HEK293 (cell line): ENCODE measurements at regions not wholly inside any gene's neighbourhood (a gene's known extent, or its start where the extent isn't known, plus 50 kb on each side); places are given as distances from the start of the nearest gene placed in this dataset.

Experiments
- CTCF ChIA-PET: fragments of 350-600 bp; formaldehyde crosslinking; extraction: SDS; loops from one replicate; lab custom pipeline; 2021; ENCODE audit warnings: antibody characterized with exemption; lab: Yijun Ruan, JAX
- POLR2A ChIA-PET: fragments of 300-600 bp; formaldehyde crosslinking; extraction: SDS; loops from one replicate; lab custom pipeline; 2020; ENCODE audit warnings: antibody characterized with exemption, inconsistent platforms; lab: Yijun Ruan, JAX
- H3K27ac ChIP-seq: fragments of 200-500 bp; sonication (Bioruptor generic); 2 replicates; pipeline ENCODE4 v1.5.1; 2014; ENCODE audit warnings: low read depth, low read length, control low read depth, inconsistent platforms; ENCODE audit errors: extremely low read depth
- H3K36me3 ChIP-seq, 2 experiments: fragments of 200-500 bp in 1 of 2; sonication (Bioruptor generic) in 1 of 2; 1 replicate in 1 of 2; 2 replicates in 1 of 2; pipeline ENCODE4 v1.5.1; 2014 to 2017; ENCODE audit warnings: inconsistent platforms in 2 of 2, low read length in 2 of 2; ENCODE audit not compliant: control insufficient read depth in 2 of 2, insufficient read depth in 1 of 2
- H3K4me1 ChIP-seq: fragments of 200-500 bp; sonication (Bioruptor generic); 2 replicates; pipeline ENCODE4 v1.5.1; 2014; ENCODE audit warnings: mild to moderate bottlenecking, low read length, inconsistent platforms; ENCODE audit not compliant: control insufficient read depth, insufficient read depth
- H3K4me3 ChIP-seq: 2 replicates; pipeline ENCODE4 v1.5.1; 2011; ENCODE audit warnings: low read depth, mild to moderate bottlenecking, control low read depth, low read length, moderate library complexity
- H3K9me3 ChIP-seq: fragments of 200-500 bp; sonication (Bioruptor generic); 2 replicates; pipeline ENCODE4 v1.5.1; 2014; ENCODE audit warnings: low read depth, low read length, inconsistent platforms; ENCODE audit not compliant: control insufficient read depth, insufficient read depth
- EGR2 ChIP-seq: fragments of 450-650 bp; formaldehyde crosslinking; IDR thresholded peaks from 2 replicates; pipeline ENCODE4 v1.5.1; 2016; ENCODE audit warnings: low read depth, missing biosample characterization, missing genetic modification characterization
- GLI4 ChIP-seq: fragments of 450-650 bp; formaldehyde crosslinking; IDR thresholded peaks from 2 replicates; pipeline ENCODE4 v1.5.1; 2016; ENCODE audit warnings: missing biosample characterization, missing genetic modification characterization
- GLIS1 ChIP-seq: fragments of 450-650 bp; formaldehyde crosslinking; IDR thresholded peaks from 2 replicates; pipeline ENCODE4 v1.5.1; 2016; ENCODE audit warnings: missing biosample characterization, missing genetic modification characterization
- INSM2 ChIP-seq: fragments of 450-650 bp; formaldehyde crosslinking; IDR thresholded peaks from 2 replicates; pipeline ENCODE4 v1.5.1; 2016; ENCODE audit warnings: missing biosample characterization, missing genetic modification characterization
- KLF7 ChIP-seq: fragments of 450-650 bp; formaldehyde crosslinking; IDR thresholded peaks from 2 replicates; pipeline ENCODE4 v1.5.1; 2016; ENCODE audit warnings: missing biosample characterization, missing genetic modification characterization, borderline replicate concordance
- KLF8 ChIP-seq: fragments of 450-650 bp; formaldehyde crosslinking; IDR thresholded peaks from 2 replicates; pipeline ENCODE4 v1.5.1; 2016; ENCODE audit warnings: missing biosample characterization, missing genetic modification characterization
- OSR2 ChIP-seq: fragments of 450-650 bp; formaldehyde crosslinking; IDR thresholded peaks from 2 replicates; pipeline ENCODE4 v1.5.1; 2016; ENCODE audit warnings: missing biosample characterization, missing genetic modification characterization
- PRDM10 ChIP-seq: fragments of 450-650 bp; formaldehyde crosslinking; IDR thresholded peaks from 2 replicates; pipeline ENCODE4 v1.5.1; 2016; ENCODE audit warnings: missing biosample characterization, missing genetic modification characterization
- ZBTB48 ChIP-seq: fragments of 450-650 bp; formaldehyde crosslinking; IDR thresholded peaks from 2 replicates; pipeline ENCODE4 v1.5.1; 2016; ENCODE audit warnings: missing biosample characterization, missing genetic modification characterization
- ZFP3 ChIP-seq: fragments of 450-650 bp; formaldehyde crosslinking; IDR thresholded peaks from 2 replicates; pipeline ENCODE4 v1.5.1; 2016; ENCODE audit warnings: low read depth, missing biosample characterization, missing genetic modification characterization
- ZIC2 ChIP-seq: fragments of 450-650 bp; formaldehyde crosslinking; IDR thresholded peaks from 2 replicates; pipeline ENCODE4 v1.5.1; 2016; ENCODE audit warnings: missing biosample characterization, missing genetic modification characterization
- ZNF133 ChIP-seq: fragments of 450-650 bp; formaldehyde crosslinking; IDR thresholded peaks from 2 replicates; pipeline ENCODE4 v1.5.1; 2016; ENCODE audit warnings: missing biosample characterization, missing genetic modification characterization
- ZNF140 ChIP-seq: fragments of 450-650 bp; formaldehyde crosslinking; IDR thresholded peaks from 2 replicates; pipeline ENCODE4 v1.5.1; 2016; ENCODE audit warnings: missing biosample characterization, missing genetic modification characterization
- ZNF16 ChIP-seq: fragments of 450-650 bp; formaldehyde crosslinking; IDR thresholded peaks from 2 replicates; pipeline ENCODE4 v1.5.1; 2016; ENCODE audit warnings: low read depth, missing biosample characterization, missing genetic modification characterization
- ZNF175 ChIP-seq: fragments of 450-650 bp; formaldehyde crosslinking; IDR thresholded peaks from 2 replicates; pipeline ENCODE4 v1.5.1; 2016; ENCODE audit warnings: missing biosample characterization, missing genetic modification characterization
- ZNF366 ChIP-seq: fragments of 450-650 bp; formaldehyde crosslinking; conservative IDR thresholded peaks from 2 replicates; pipeline ENCODE4 v1.5.1; 2016; ENCODE audit warnings: missing biosample characterization, missing genetic modification characterization
- ZNF521 ChIP-seq: fragments of 450-650 bp; formaldehyde crosslinking; IDR thresholded peaks from 2 replicates; pipeline ENCODE4 v1.5.1; 2017; ENCODE audit warnings: missing biosample characterization, mild to moderate bottlenecking, missing genetic modification characterization
- ZNF639 ChIP-seq: fragments of 450-650 bp; formaldehyde crosslinking; IDR thresholded peaks from 2 replicates; pipeline ENCODE4 v1.5.1; 2016; ENCODE audit warnings: missing biosample characterization, missing genetic modification characterization
- ZNF654 ChIP-seq: fragments of 450-650 bp; formaldehyde crosslinking; IDR thresholded peaks from 2 replicates; pipeline ENCODE4 v1.5.1; 2016; ENCODE audit warnings: low read depth, missing biosample characterization, missing genetic modification characterization
- ZSCAN4 ChIP-seq: fragments of 450-650 bp; formaldehyde crosslinking; IDR thresholded peaks from 2 replicates; pipeline ENCODE4 v1.5.1; 2017; ENCODE audit warnings: missing biosample characterization, missing genetic modification characterization
- TF ChIP-seq, protein P1 (sequence below): fragments of 450-650 bp; formaldehyde crosslinking; IDR thresholded peaks from 2 replicates; pipeline ENCODE4 v1.5.1; 2016; ENCODE audit warnings: missing biosample characterization, missing genetic modification characterization
- TF ChIP-seq, protein P2 (sequence below): fragments of 450-650 bp; formaldehyde crosslinking; IDR thresholded peaks from 2 replicates; pipeline ENCODE4 v1.5.1; 2016; ENCODE audit warnings: missing biosample characterization, missing genetic modification characterization

DNA sequence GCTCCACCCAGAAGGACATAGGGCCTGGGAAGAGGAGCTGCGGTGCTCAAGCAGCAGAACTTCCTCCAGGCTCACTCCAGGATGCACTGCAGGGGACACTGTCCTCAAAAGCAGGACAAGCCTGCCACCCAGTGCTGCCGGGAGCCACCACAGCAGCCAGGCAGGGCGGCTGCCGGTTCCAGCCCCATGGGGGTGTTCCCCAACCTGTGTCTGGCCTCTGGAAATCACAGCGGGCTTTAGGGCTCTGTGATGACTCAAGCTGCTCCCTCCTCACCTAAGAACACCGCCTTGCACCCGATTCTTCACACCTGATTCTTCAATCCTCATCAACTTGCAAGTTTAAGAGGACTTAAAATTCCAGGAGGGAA is 71.9 kb upstream of the SLC6A11 start:
- H3K9me3 ChIP-seq = no peaks in the 10 kb centered on the region
- H3K36me3 ChIP-seq = no peaks in the 10 kb centered on the region
- TF ChIP-seq GLIS1 (tag by site-specific recombination) (peak; percentile 61; the same call in 1 of the 2 replicates), ZBTB48 (no peak), ZNF16 (tag by site-specific recombination) (no peak), ZNF133 (tag by site-specific recombination) (no peak), ZNF654 (tag by site-specific recombination) (peak; percentile 24), ZIC2 (peak; percentile 76), KLF7 (tag by site-specific recombination) (no peak)
- TF ChIP-seq, protein P1, sequence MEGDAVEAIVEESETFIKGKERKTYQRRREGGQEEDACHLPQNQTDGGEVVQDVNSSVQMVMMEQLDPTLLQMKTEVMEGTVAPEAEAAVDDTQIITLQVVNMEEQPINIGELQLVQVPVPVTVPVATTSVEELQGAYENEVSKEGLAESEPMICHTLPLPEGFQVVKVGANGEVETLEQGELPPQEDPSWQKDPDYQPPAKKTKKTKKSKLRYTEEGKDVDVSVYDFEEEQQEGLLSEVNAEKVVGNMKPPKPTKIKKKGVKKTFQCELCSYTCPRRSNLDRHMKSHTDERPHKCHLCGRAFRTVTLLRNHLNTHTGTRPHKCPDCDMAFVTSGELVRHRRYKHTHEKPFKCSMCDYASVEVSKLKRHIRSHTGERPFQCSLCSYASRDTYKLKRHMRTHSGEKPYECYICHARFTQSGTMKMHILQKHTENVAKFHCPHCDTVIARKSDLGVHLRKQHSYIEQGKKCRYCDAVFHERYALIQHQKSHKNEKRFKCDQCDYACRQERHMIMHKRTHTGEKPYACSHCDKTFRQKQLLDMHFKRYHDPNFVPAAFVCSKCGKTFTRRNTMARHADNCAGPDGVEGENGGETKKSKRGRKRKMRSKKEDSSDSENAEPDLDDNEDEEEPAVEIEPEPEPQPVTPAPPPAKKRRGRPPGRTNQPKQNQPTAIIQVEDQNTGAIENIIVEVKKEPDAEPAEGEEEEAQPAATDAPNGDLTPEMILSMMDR = peak; percentile 64
- no peak overlapping the region for H3K27ac ChIP-seq
- no peaks in the 10 kb centered on the region; the same call in 1 of the 2 replicates for H3K4me1 ChIP-seq
- ChIA-PET CTCF (interaction anchor here (0.6 kb wide), 1 partner anchor 760 kb away, joined by 3 read pairs; no protein-coding TSS in a partner anchor), POLR2A (no interaction called here)
- no peak overlapping the region for H3K4me3 ChIP-seq

DNA sequence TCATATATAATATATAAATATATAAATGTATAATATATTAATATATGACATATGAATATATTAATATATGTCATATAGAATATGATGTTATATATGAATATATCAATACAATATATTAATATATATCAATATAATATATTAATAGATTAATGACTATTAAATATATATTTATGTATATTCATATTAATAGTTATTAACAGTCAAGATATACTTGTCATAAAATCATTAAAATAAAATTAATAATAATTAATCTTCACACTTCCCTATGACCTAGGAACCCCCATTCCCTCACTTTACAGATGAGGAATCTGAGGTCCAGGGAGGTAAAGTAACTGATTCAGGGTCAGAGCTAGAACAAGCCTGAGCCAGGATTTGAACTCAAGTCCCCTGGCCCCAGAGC is 70.6 kb upstream of the SLC6A11 start:
- ChIA-PET CTCF (interaction anchor here (0.6 kb wide), 1 partner anchor 14 kb away, joined by 3 read pairs; no protein-coding TSS in a partner anchor), POLR2A (no interaction called here)
- Histone ChIP-seq H3K4me1 (no peaks in the 10 kb centered on the region; the same call in 1 of the 2 replicates), H3K4me3 (no peak overlapping the region), H3K36me3 (no peaks in the 10 kb centered on the region), H3K9me3 (no peaks in the 10 kb centered on the region), H3K27ac (no peak overlapping the region)
- TF ChIP-seq, protein P2, sequence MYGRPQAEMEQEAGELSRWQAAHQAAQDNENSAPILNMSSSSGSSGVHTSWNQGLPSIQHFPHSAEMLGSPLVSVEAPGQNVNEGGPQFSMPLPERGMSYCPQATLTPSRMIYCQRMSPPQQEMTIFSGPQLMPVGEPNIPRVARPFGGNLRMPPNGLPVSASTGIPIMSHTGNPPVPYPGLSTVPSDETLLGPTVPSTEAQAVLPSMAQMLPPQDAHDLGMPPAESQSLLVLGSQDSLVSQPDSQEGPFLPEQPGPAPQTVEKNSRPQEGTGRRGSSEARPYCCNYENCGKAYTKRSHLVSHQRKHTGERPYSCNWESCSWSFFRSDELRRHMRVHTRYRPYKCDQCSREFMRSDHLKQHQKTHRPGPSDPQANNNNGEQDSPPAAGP (tag by site-specific recombination) = no peak
- TF ChIP-seq ZFP3 (tag by site-specific recombination) (no peak), ZNF639 (tag by site-specific recombination) (no peak), ZNF175 (tag by site-specific recombination) (no peak), ZSCAN4 (tag by site-specific recombination) (no peak), GLI4 (tag by site-specific recombination) (no peak), EGR2 (no peak), ZNF366 (tag by site-specific recombination) (no peak), OSR2 (tag by site-specific recombination) (no peak), PRDM10 (tag by site-specific recombination) (no peak), ZNF140 (tag by site-specific recombination) (no peak), ZNF521 (tag by site-specific recombination) (no peak), INSM2 (tag by site-specific recombination) (no peak), KLF8 (tag by site-specific recombination) (no peak)
